Fibroblast of lung (primary cell): ENCODE measurements at regions not wholly inside any gene's neighbourhood (a gene's known extent, or its start where the extent isn't known, plus 50 kb on each side); places are given as distances from the start of the nearest gene placed in this dataset.

ENCODE experiments used
- CTCF ChIP-seq, 2 donors: IDR thresholded peaks in 1 of 2; conservative IDR thresholded peaks in 1 of 2; 1 replicate in 1 of 2; 2 replicates in 1 of 2; pipeline ENCODE4 v1.5.1; 2011 to 2012; ENCODE audit warnings: low read length in 2 of 2, control low read depth in 1 of 2, inconsistent platforms in 1 of 2, low read depth in 1 of 2, mild to moderate bottlenecking in 1 of 2
- EZH2 ChIP-seq: IDR thresholded peaks from 2 replicates; pipeline ENCODE4 v1.5.1; 2012; ENCODE audit warnings: low read length, control low read depth, mild to moderate bottlenecking; ENCODE audit errors: missing control alignments

GRCh38 chr1:192954705-192955265, 104.4 kb downstream of the UCHL5 start:
- TF ChIP-seq CTCF (conservative IDR thresholded peaks at IDR 0.05 in 1 of 2, IDR thresholded peaks at IDR 0.05 in 1 of 2; ENCODE audit: low read depth in 1 of 2, low read length in 2 of 2) (no peak), EZH2 (no peak)
